C4-2B (cell line): ENCODE measurements at regions not wholly inside any gene's neighbourhood (a gene's known extent, or its start where the extent isn't known, plus 50 kb on each side); places are given as distances from the start of the nearest gene placed in this dataset.

Experiments used
- H3K27ac ChIP-seq: fragments of 450-650 bp; 2 replicates; pipeline ENCODE4 v1.5.1; 2017
- CTCF ChIP-seq: fragments of 450-650 bp; conservative IDR thresholded peaks from 2 replicates; pipeline ENCODE4 v1.5.1; 2017; ENCODE audit warnings: mild to moderate bottlenecking
- ZFX ChIP-seq: fragments of 450-650 bp; IDR thresholded peaks from 2 replicates; pipeline ENCODE4 v1.6.1; 2017

- no peak overlapping the region for H3K27ac ChIP-seq
- TF ChIP-seq ZFX = no peak
- TF ChIP-seq CTCF = no peak
Measured at GRCh38 chr18:71443706-71444480, 1100.2 kb downstream of the CBLN2 start.

GRCh38 chr18:71442731-71443141, 1101.4 kb downstream of the CBLN2 start:
- TF ChIP-seq CTCF (no peak), ZFX (no peak)
- H3K27ac ChIP-seq = no peak overlapping the region

GRCh38 chr18:71441156-71441555, 1103.0 kb downstream of the CBLN2 start:
- no peak overlapping the region for H3K27ac ChIP-seq
- TF ChIP-seq CTCF (no peak), ZFX (no peak)

- H3K27ac ChIP-seq = no peak overlapping the region
Measured at GRCh38 chr18:71437511-71437910, 1106.6 kb downstream of the CBLN2 start.

GRCh38 chr18:71433373-71433772, 1110.8 kb downstream of the CBLN2 start:
- TF ChIP-seq ZFX (no peak), CTCF (no peak)
- H3K27ac ChIP-seq = no peak overlapping the region

More at GRCh38 chr18:71437511-71437910, 1106.6 kb downstream of the CBLN2 start:
- TF ChIP-seq ZFX (no peak), CTCF (no peak)

- no peak overlapping the region for H3K27ac ChIP-seq
- TF ChIP-seq ZFX (no peak), CTCF (no peak)
Measured at GRCh38 chr18:71431689-71432088, 1112.5 kb downstream of the CBLN2 start.

- no peak overlapping the region for H3K27ac ChIP-seq
Measured at GRCh38 chr18:71431171-71431570, 1113.0 kb downstream of the CBLN2 start.

More at GRCh38 chr18:71431171-71431570, 1113.0 kb downstream of the CBLN2 start:
- TF ChIP-seq CTCF = no peak
- no peak for TF ChIP-seq ZFX
